HFFc6 (cell line): ENCODE measurements at regions not wholly inside any gene's neighbourhood (a gene's known extent, or its start where the extent isn't known, plus 50 kb on each side); places are given as distances from the start of the nearest gene placed in this dataset.

Source experiments
- DNase-seq: peaks from one replicate; pipeline ENCODE4 v3.0.0-alpha.2; 2018
- H3K27ac Mint-ChIP-seq: 2 replicates; pipeline ENCODE4 v1.8.0; 2020; ENCODE audit warnings: mild to moderate bottlenecking, mixed read lengths
- H3K27me3 Mint-ChIP-seq: 2 replicates; pipeline ENCODE4 v1.8.0; 2021; ENCODE audit warnings: mild to moderate bottlenecking, moderate library complexity, mixed read lengths; ENCODE audit not compliant: insufficient read depth
- H3K36me3 Mint-ChIP-seq: 2 replicates; pipeline ENCODE4 v1.8.0; 2021; ENCODE audit warnings: low read depth, mixed read lengths
- H3K4me1 Mint-ChIP-seq: 2 replicates; pipeline ENCODE4 v1.8.0; 2020; ENCODE audit warnings: low read depth, mixed read lengths
- H3K4me3 Mint-ChIP-seq: 2 replicates; pipeline ENCODE4 v1.8.0; 2020; ENCODE audit warnings: mild to moderate bottlenecking, moderate library complexity, mixed read lengths
- H3K9me3 Mint-ChIP-seq: 2 replicates; pipeline ENCODE4 v1.8.0; 2020; ENCODE audit warnings: mild to moderate bottlenecking, mixed read lengths
- CTCF ChIP-seq: fragments of 200-600 bp; sonication (generic); IDR thresholded peaks from 2 replicates; pipeline ENCODE4 v1.5.0; 2021; ENCODE audit warnings: antibody characterized with exemption, mild to moderate bottlenecking

DNA sequence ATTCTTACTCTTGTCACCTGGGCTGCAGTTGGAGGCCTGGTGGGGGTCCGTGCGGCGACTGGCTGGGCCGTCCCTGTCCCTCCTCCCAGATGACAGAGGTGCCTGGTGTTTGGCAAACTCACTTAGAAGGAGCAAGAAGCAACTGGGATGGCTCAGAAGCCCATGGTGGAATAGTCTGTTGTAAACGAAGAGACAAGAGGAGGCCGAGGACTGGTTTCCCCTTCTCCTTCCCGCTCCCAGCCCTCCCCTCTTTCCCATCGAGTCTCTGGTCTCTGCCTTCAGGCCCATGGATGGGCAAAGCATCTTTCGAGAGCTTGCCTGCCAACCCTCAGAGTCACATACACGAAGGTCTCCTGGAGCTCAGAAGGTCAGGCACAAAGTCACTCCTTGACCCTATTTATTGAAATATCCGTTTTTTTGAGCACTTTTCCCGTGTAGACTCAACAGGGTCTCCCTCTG, 364.4 kb downstream of the SEC14L1 start:
- Mint-ChIP-seq H3K27ac (no peak overlapping the region), H3K9me3 (no peaks in the 10 kb centered on the region), H3K36me3 (peaks cover 10% of the 10 kb centered on the region), H3K4me1 (no peaks in the 10 kb centered on the region), H3K4me3 (no peak overlapping the region), H3K27me3 (peaks cover 28% of the 10 kb centered on the region)
- no peak for TF ChIP-seq CTCF
- no peak for DNase-seq

- no peak overlapping the region for H3K27ac Mint-ChIP-seq
- H3K9me3 Mint-ChIP-seq: peaks cover 6% of the 10 kb centered on the region
- no peak for DNase-seq
- no peaks in the 10 kb centered on the region for H3K4me1 Mint-ChIP-seq
- H3K36me3 Mint-ChIP-seq: peaks cover 8% of the 10 kb centered on the region
- no peak overlapping the region for H3K4me3 Mint-ChIP-seq
- 0 out of 2 replicates have a peak, but pooled peaks have one; percentile 4 for TF ChIP-seq CTCF
- peaks cover 25% of the 10 kb centered on the region for H3K27me3 Mint-ChIP-seq
Observed at GRCh38 chr17:77506371-77506991, 365.7 kb downstream of the SEC14L1 start.

DNA sequence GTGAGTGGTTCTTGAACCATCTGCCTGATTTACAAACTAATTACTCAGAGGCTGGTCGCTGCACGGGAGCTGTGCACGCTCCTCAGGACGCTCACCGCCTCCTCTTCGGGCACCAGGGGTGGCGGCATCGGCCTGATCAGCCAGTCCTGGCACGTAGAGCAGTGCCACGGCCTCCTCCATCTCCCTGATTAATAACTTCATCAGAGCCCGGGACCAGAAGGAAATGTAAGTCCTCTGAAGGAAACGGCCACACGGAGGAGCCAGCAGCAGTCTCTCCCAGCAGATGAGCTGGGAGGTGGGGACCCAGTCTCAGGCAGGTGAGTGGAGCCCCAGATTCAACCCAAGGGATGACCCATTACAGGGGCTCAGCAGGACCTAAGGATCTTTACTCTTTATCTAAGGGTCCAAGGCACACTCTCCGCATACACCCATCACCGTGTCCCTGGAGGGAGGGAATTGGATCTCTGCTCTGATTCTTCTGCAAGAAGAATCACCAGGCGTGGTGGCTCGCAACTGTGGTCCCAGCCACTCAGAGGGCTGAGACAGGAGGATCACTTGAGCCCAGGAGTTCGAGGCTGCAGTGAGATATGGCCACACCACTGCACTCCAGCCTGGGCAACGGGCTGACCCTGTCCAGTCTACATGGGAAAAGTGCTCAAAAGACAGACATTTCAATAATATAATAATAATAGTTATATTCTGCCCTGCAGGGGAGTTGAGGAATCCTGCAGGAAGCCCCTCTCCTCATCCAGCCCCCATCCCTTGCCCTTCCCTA, 366.5 kb downstream of the SEC14L1 start:
- peaks cover 10% of the 10 kb centered on the region for H3K9me3 Mint-ChIP-seq
- DNase-seq: no peak
- peaks cover 9% of the 10 kb centered on the region for H3K36me3 Mint-ChIP-seq
- H3K4me1 Mint-ChIP-seq: peaks cover 6% of the 10 kb centered on the region; the same call in 1 of the 2 replicates
- H3K27ac Mint-ChIP-seq: no peak overlapping the region
- H3K4me3 Mint-ChIP-seq: no peak overlapping the region
- peaks cover 18% of the 10 kb centered on the region for H3K27me3 Mint-ChIP-seq
- no peak for TF ChIP-seq CTCF

DNA sequence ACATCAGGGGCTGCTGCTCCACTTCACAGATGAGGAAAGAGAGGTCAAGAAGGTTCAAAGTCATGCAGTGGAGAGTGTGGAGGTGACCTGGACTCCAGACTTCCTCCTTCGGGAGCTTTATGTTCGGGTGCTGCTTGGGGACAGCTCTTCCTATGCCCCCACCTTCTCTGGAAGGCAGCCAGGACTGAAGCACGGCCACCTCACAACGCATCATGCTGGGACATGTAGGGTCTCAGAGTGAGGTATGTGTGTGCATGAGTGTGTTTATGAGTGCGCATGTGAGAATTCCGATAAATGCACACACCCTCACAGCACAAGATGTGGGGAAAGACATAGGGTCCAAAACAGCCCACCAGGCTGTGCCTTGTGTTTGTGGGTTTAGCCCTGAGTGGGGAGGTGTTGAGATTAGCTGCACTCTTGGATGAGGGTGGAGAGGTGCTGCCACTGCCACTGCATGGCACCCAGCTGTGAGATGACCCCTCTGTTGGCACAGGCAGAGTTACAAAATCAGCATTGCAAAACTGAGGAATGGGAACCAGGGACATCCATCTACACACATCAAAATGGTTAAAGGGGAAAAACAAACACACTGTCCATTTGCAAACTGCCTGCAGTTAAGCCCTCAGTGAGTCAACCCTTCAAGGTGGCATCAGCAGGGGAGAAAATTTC, 367.4 kb downstream of the SEC14L1 start:
- H3K4me1 Mint-ChIP-seq: peaks cover 6% of the 10 kb centered on the region; the same call in 1 of the 2 replicates
- peaks cover 9% of the 10 kb centered on the region for H3K36me3 Mint-ChIP-seq
- H3K27me3 Mint-ChIP-seq: peaks cover 12% of the 10 kb centered on the region; the same call in 1 of the 2 replicates
- DNase-seq: no peak
- no peak overlapping the region for H3K4me3 Mint-ChIP-seq
- no peak for TF ChIP-seq CTCF
- H3K9me3 Mint-ChIP-seq: peaks cover 10% of the 10 kb centered on the region
- H3K27ac Mint-ChIP-seq: no peak overlapping the region

DNA sequence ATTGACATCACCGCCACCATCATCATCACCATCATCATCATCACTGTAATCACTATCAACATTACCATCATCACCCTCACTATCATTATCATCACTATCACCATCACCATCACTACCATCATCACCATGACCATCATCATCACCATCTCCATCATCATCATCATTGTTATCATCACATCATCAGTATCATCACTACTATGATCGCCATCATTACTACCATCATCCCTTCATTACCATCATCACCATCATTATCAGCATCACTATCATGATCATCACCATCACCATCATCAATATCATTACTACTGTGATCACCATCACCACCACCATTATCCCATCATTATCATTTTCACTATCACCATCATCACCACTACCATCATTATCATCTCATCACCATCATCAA, 368.3 kb downstream of the SEC14L1 start:
- Mint-ChIP-seq H3K4me3 (no peak overlapping the region), H3K27ac (no peak overlapping the region), H3K4me1 (peaks cover 6% of the 10 kb centered on the region; the same call in 1 of the 2 replicates), H3K27me3 (peaks cover 6% of the 10 kb centered on the region; the same call in 1 of the 2 replicates), H3K9me3 (peaks cover 10% of the 10 kb centered on the region), H3K36me3 (peaks cover 9% of the 10 kb centered on the region)
- TF ChIP-seq CTCF: no peak
- no peak for DNase-seq
